ENCODE measurements at regions not wholly inside any gene's neighbourhood (a gene's known extent, or its start where the extent isn't known, plus 50 kb on each side); places are given as distances from the start of the nearest gene placed in this dataset.

DNA sequence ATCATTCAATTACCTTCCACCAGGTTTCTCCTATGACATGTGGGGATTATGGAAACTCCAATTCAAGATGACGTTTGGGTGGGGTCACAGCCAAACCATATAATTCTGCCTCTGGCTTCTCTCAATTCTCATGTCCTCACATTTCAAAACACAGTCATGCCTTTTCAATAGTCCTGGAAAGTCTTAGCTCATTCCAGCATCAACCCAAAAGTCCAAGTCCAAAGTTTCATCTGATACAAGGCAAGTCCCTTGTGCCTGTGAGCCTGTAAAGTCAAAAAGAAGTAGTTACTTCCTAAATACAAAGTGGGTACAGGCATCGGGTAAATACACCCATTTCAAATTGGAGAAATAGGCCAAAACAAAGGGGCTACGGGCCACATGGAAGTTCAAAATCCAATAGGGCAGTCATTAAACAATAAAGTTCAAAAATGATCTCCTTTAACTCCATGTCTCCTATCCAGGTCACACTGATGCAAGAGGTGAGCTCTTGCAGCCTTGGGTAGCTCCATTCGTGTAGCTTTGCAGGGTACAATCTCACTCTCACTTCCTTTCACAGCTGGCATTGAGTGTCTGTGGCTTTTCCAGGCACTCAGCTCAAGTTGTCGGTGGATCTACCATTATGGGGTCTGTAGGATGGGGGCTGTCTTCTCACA lies 112.9 kb downstream of the FCRL5 start:
- no peak overlapping the region for H3K27ac ChIP-seq (ENCODE audit: low read depth, low read length)
- no peaks in the 10 kb centered on the region for H3K4me1 ChIP-seq (ENCODE audit: control insufficient read depth, low read length)
- no peaks in the 10 kb centered on the region for H4K20me1 ChIP-seq (ENCODE audit: control insufficient read depth, insufficient read depth, low read depth, low read length)
- no peak overlapping the region for H3K4me3 ChIP-seq (ENCODE audit: low read length)
- H3K36me3 ChIP-seq (ENCODE audit: control insufficient read depth, low read length) = no peaks in the 10 kb centered on the region
- no peaks in the 10 kb centered on the region for H3K9me2 ChIP-seq (replicated peaks; ENCODE audit: control insufficient read depth, low read length)
- H3K9me3 ChIP-seq (ENCODE audit: control insufficient read depth, insufficient read depth, low read length) = no peaks in the 10 kb centered on the region
- no peak overlapping the region for H3K4me2 ChIP-seq (ENCODE audit: low read length)
- TF ChIP-seq, protein P1, sequence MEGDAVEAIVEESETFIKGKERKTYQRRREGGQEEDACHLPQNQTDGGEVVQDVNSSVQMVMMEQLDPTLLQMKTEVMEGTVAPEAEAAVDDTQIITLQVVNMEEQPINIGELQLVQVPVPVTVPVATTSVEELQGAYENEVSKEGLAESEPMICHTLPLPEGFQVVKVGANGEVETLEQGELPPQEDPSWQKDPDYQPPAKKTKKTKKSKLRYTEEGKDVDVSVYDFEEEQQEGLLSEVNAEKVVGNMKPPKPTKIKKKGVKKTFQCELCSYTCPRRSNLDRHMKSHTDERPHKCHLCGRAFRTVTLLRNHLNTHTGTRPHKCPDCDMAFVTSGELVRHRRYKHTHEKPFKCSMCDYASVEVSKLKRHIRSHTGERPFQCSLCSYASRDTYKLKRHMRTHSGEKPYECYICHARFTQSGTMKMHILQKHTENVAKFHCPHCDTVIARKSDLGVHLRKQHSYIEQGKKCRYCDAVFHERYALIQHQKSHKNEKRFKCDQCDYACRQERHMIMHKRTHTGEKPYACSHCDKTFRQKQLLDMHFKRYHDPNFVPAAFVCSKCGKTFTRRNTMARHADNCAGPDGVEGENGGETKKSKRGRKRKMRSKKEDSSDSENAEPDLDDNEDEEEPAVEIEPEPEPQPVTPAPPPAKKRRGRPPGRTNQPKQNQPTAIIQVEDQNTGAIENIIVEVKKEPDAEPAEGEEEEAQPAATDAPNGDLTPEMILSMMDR (IDR thresholded peaks at IDR 0.05; ENCODE audit: low read depth, low read length, poor library complexity, severe bottlenecking) = no peak
- no peak for TF ChIP-seq EZH2phosphoT487 (IDR thresholded peaks at IDR 0.05; ENCODE audit: borderline replicate concordance, low read length)
- peaks cover 22% of the 10 kb centered on the region for H3K27me3 ChIP-seq (ENCODE audit: control insufficient read depth, low read length)
- no peaks in the 10 kb centered on the region for H3K79me2 ChIP-seq (ENCODE audit: control insufficient read depth, low read length)
- no peaks in the 10 kb centered on the region for H3F3A ChIP-seq (ENCODE audit: control insufficient read depth, insufficient read depth)

DNA sequence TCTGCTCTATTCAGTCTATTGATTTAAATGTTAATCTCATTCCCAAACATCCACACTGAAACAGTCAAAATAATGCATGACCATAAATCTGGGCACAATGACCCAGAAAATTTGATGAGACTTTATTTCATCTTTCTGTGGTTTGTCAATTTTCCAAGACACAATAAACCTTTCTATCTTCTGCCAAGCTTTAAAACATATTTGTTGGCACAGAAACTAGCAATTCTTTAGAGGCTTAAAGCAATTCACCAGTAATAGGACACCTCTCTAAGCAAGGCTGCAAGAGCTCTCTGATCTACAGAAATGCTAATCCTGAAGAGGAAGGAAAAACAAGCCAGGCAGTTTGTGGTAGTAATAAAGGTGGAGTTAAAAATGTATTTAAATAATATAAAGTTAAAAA lies 113.7 kb downstream of the FCRL5 start:
- no peak overlapping the region for H3K4me2 ChIP-seq (ENCODE audit: low read length)
- TF ChIP-seq EZH2phosphoT487 (IDR thresholded peaks at IDR 0.05; ENCODE audit: borderline replicate concordance, low read length) = no peak
- TF ChIP-seq, protein P1 (IDR thresholded peaks at IDR 0.05; ENCODE audit: low read depth, low read length, poor library complexity, severe bottlenecking) = no peak
- peaks cover 25% of the 10 kb centered on the region for H3K27me3 ChIP-seq (ENCODE audit: control insufficient read depth, low read length)
- H3K9me3 ChIP-seq (ENCODE audit: control insufficient read depth, insufficient read depth, low read length) = no peaks in the 10 kb centered on the region
- no peaks in the 10 kb centered on the region for H3K9me2 ChIP-seq (replicated peaks; ENCODE audit: control insufficient read depth, low read length)
- H3K36me3 ChIP-seq (ENCODE audit: control insufficient read depth, low read length) = no peaks in the 10 kb centered on the region
- no peak overlapping the region for H3K4me3 ChIP-seq (ENCODE audit: low read length)
- no peaks in the 10 kb centered on the region for H3K79me2 ChIP-seq (ENCODE audit: control insufficient read depth, low read length)
- no peak overlapping the region for H3K27ac ChIP-seq (ENCODE audit: low read depth, low read length)
- H3F3A ChIP-seq (ENCODE audit: control insufficient read depth, insufficient read depth) = no peaks in the 10 kb centered on the region
- H4K20me1 ChIP-seq (ENCODE audit: control insufficient read depth, insufficient read depth, low read depth, low read length) = no peaks in the 10 kb centered on the region
- no peaks in the 10 kb centered on the region for H3K4me1 ChIP-seq (ENCODE audit: control insufficient read depth, low read length)

DNA sequence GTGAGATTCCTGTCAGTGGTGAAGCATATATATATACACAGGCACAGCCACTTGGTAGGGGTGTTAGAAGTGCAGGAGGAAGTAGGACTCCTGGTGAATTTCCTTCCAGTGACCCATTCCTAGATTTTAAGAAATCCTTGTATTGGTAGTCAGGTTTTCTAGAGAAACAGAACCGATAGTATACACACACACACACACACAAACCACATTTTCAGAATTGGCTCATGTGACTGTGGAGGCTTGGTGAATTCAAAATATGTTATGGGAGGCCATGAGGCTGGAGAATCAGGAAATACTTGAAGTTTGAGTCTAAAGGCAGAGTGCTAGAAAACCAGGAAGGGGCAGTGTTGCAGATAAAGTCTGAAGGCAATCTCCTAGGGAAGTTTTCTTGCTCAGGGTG lies 114.2 kb downstream of the FCRL5 start:
- H3K9me3 ChIP-seq (ENCODE audit: control insufficient read depth, insufficient read depth, low read length) = no peaks in the 10 kb centered on the region
- H3K4me3 ChIP-seq (ENCODE audit: low read length) = no peak overlapping the region
- H3K36me3 ChIP-seq (ENCODE audit: control insufficient read depth, low read length) = no peaks in the 10 kb centered on the region
- H3K4me2 ChIP-seq (ENCODE audit: low read length) = no peak overlapping the region
- no peak for TF ChIP-seq EZH2phosphoT487 (IDR thresholded peaks at IDR 0.05; ENCODE audit: borderline replicate concordance, low read length)
- TF ChIP-seq, protein P1 (IDR thresholded peaks at IDR 0.05; ENCODE audit: low read depth, low read length, poor library complexity, severe bottlenecking) = no peak
- no peaks in the 10 kb centered on the region for H3K79me2 ChIP-seq (ENCODE audit: control insufficient read depth, low read length)
- H3K27ac ChIP-seq (ENCODE audit: low read depth, low read length) = no peak overlapping the region
- no peaks in the 10 kb centered on the region for H3K9me2 ChIP-seq (replicated peaks; ENCODE audit: control insufficient read depth, low read length)
- no peaks in the 10 kb centered on the region for H3K4me1 ChIP-seq (ENCODE audit: control insufficient read depth, low read length)
- H3K27me3 ChIP-seq (ENCODE audit: control insufficient read depth, low read length) = peaks cover 29% of the 10 kb centered on the region
- no peaks in the 10 kb centered on the region for H4K20me1 ChIP-seq (ENCODE audit: control insufficient read depth, insufficient read depth, low read depth, low read length)
- no peaks in the 10 kb centered on the region for H3F3A ChIP-seq (ENCODE audit: control insufficient read depth, insufficient read depth)
